ENCODE measurements at regions not wholly inside any gene's neighbourhood (a gene's known extent, or its start where the extent isn't known, plus 50 kb on each side); places are given as distances from the start of the nearest gene placed in this dataset.

DNA sequence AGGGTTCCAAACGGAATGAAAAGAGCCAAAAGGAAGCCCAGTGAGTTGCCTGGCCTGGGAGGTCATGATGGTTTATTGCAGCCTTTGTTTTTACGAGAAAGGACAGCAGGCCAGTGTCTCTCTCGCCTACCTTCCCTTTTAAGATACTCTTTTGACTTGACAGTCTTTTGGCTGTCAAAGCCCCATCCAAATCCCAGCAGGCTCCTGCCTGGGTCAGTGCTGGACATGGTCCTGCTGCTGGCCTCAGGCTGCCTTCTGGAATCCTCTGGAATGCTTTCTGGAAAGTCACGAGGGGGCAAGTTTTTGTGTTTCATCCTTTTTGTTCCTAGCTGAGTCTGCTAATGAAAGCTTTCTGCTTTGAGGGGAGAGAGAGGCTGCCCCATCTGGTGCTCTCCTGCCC is 444.8 kb downstream of the OLFM4 start:
- Mint-ChIP-seq H3K27ac (no peak overlapping the region), H3K4me1 (no peaks in the 10 kb centered on the region), H3K4me3 (no peak overlapping the region), H3K27me3 (ENCODE audit: low read depth) (no peaks in the 10 kb centered on the region), H3K36me3 (ENCODE audit: insufficient read depth in 1 of 3, low read depth in 3 of 3) (no peaks in the 10 kb centered on the region), H3K9me3 (no peaks in the 10 kb centered on the region)
- H2BK15ac ChIP-seq (ENCODE audit: low read depth, low read length), result no peak overlapping the region
- H4K91ac ChIP-seq (ENCODE audit: insufficient read length, low read depth, low read length), result no peak overlapping the region
- H3K18ac ChIP-seq (ENCODE audit: insufficient read length, low read depth, low read length), result no peak overlapping the region
- no peak overlapping the region for H4K8ac ChIP-seq (replicated peaks; ENCODE audit: insufficient read length, low read depth, low read length)
- no peak overlapping the region for H3K4ac ChIP-seq (ENCODE audit: low read depth, low read length)
- no peak overlapping the region for H2AFZ ChIP-seq (ENCODE audit: low read length)
- WGBS (ENCODE audit: extremely low coverage, insufficient read length, low lambda C conversion rate), result no CpG with 5 or more reads among the region's 4 CpGs
- H3K23ac ChIP-seq (ENCODE audit: insufficient read length, low read depth, low read length), result no peak overlapping the region
- no peak overlapping the region for H4K5ac ChIP-seq (ENCODE audit: insufficient read length, low read depth, low read length)
- H3K4me2 ChIP-seq (ENCODE audit: insufficient read depth, insufficient read length, low read length), result no peak overlapping the region
- no peaks in the 10 kb centered on the region for H3K9me3 ChIP-seq (ENCODE audit: control insufficient read depth, low read depth, low read length)
- no peak overlapping the region for H3K9ac ChIP-seq (ENCODE audit: extremely low read depth, insufficient read length, low read length)
- TF ChIP-seq, protein P1, sequence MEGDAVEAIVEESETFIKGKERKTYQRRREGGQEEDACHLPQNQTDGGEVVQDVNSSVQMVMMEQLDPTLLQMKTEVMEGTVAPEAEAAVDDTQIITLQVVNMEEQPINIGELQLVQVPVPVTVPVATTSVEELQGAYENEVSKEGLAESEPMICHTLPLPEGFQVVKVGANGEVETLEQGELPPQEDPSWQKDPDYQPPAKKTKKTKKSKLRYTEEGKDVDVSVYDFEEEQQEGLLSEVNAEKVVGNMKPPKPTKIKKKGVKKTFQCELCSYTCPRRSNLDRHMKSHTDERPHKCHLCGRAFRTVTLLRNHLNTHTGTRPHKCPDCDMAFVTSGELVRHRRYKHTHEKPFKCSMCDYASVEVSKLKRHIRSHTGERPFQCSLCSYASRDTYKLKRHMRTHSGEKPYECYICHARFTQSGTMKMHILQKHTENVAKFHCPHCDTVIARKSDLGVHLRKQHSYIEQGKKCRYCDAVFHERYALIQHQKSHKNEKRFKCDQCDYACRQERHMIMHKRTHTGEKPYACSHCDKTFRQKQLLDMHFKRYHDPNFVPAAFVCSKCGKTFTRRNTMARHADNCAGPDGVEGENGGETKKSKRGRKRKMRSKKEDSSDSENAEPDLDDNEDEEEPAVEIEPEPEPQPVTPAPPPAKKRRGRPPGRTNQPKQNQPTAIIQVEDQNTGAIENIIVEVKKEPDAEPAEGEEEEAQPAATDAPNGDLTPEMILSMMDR (conservative IDR thresholded peaks at IDR 0.05), result no peak
- no peaks in the 10 kb centered on the region for H4K20me1 ChIP-seq (ENCODE audit: control insufficient read depth, insufficient read depth, insufficient read length)
- H3T11ph ChIP-seq (ENCODE audit: low read length), result no peak overlapping the region
- H3K23me2 ChIP-seq (ENCODE audit: insufficient read length, low read depth, low read length, poor library complexity, severe bottlenecking), result no peaks in the 10 kb centered on the region
- no peaks in the 10 kb centered on the region for H3K79me2 ChIP-seq (ENCODE audit: insufficient read depth, low read length)
- H3K27me3 ChIP-seq (ENCODE audit: insufficient read depth, low read length), result no peaks in the 10 kb centered on the region; the same call in 1 of the 2 replicates
- no peak overlapping the region for H3K56ac ChIP-seq (ENCODE audit: insufficient read length, low read depth, low read length)
- no peak overlapping the region for H3K14ac ChIP-seq (ENCODE audit: insufficient read depth, low read length)
- no peaks in the 10 kb centered on the region for H3K4me1 ChIP-seq (ENCODE audit: insufficient read depth, low read length)
- no peak overlapping the region for H3K27ac ChIP-seq (ENCODE audit: insufficient read length, low read depth, low read length)
- H2BK12ac ChIP-seq (ENCODE audit: insufficient read length, low read depth, low read length), result no peak overlapping the region
- no peak for DNase-seq
- no peak overlapping the region for H2BK20ac ChIP-seq (ENCODE audit: low read depth, low read length, poor library complexity, severe bottlenecking)
- no peaks in the 10 kb centered on the region for H3K79me1 ChIP-seq (ENCODE audit: insufficient read depth, low read depth, low read length, poor library complexity, severe bottlenecking)
- no peak overlapping the region for H2AK5ac ChIP-seq (ENCODE audit: insufficient read length, low read length)
- no peak overlapping the region for H2BK120ac ChIP-seq (ENCODE audit: low read depth, low read length, poor library complexity, severe bottlenecking)
- no peak overlapping the region for H2BK5ac ChIP-seq (ENCODE audit: insufficient read length, low read length)

Measured in H9 (cell line).